Endothelial cell of umbilical vein (primary cell): ENCODE measurements at regions not wholly inside any gene's neighbourhood (a gene's known extent, or its start where the extent isn't known, plus 50 kb on each side); places are given as distances from the start of the nearest gene placed in this dataset.

Source experiments
- BruUV-seq: library from RNA; stranded (reverse); fragments of 400-500 nt; replicated peaks from 2 replicates; lab custom pipeline; 2021; lab: Mats Ljungman, UMichigan
- CTCF ChIA-PET: fragments of 300-600, 350-600 bp; sonication (Branson Sonifier 250); formaldehyde crosslinking; loops from one replicate; lab custom pipeline; 2021; ENCODE audit warnings: antibody characterized with exemption, inconsistent platforms; lab: Charles Lee
- POLR2A ChIA-PET: fragments of 300-600, 350-600 bp; sonication (Branson Sonifier 250); formaldehyde crosslinking; loops from one replicate; lab custom pipeline; 2021; ENCODE audit warnings: antibody characterized with exemption, inconsistent platforms; lab: Charles Lee
- DNase-seq: peaks from one replicate; pipeline ENCODE4 v3.0.0-alpha.2; 2011; ENCODE audit warnings: low read depth, low spot score
- FAIRE-seq: peaks from 2 replicates; lab custom pipeline; 2011; peaks lifted over from hg19 to GRCh38; lab: Jason Lieb, UNC
- H2AFZ ChIP-seq: 2 replicates; pipeline ENCODE4 v1.6.0; 2012; ENCODE audit warnings: low read depth, low read length, control low read depth, inconsistent platforms
- H3K27ac ChIP-seq: 2 replicates; pipeline ENCODE4 v1.5.1; 2011; ENCODE audit warnings: low read depth, mild to moderate bottlenecking, control low read depth, low read length, moderate library complexity; ENCODE audit not compliant: insufficient read depth
- H3K27me3 ChIP-seq, 2 experiments: 2 replicates each; pipeline versions ENCODE4 v1.6.0 to v1.6.1; 2011; ENCODE audit warnings: low read length in 2 of 2, mixed read lengths in 1 of 2; ENCODE audit not compliant: control insufficient read depth in 2 of 2, insufficient read depth in 2 of 2
- H3K36me3 ChIP-seq, 2 experiments: 2 replicates in 1 of 2; 3 replicates in 1 of 2; pipeline ENCODE4 v1.5.1; 2011; ENCODE audit warnings: low read length in 2 of 2, mild to moderate bottlenecking in 1 of 2, moderate library complexity in 1 of 2; ENCODE audit not compliant: control insufficient read depth in 2 of 2, insufficient read depth in 2 of 2; ENCODE audit errors: extremely low read depth in 1 of 2
- H3K4me1 ChIP-seq: 3 replicates; pipeline ENCODE4 v1.5.1; 2011; ENCODE audit warnings: mild to moderate bottlenecking, low read length; ENCODE audit not compliant: control insufficient read depth, insufficient read depth; ENCODE audit errors: extremely low read depth
- H3K4me2 ChIP-seq: 2 replicates; pipeline ENCODE4 v1.6.1; 2011; ENCODE audit warnings: low read length, control low read depth, mixed read lengths; ENCODE audit not compliant: insufficient read depth
- H3K4me3 ChIP-seq, 3 experiments: fragments of 200-600 bp in 1 of 3; sonication (generic), shearing (Covaris generic) in 1 of 3; replicated peaks in 1 of 3; 2 replicates each; pipeline ENCODE4 v1.5.1; 2011 to 2016; ENCODE audit warnings: control low read depth in 3 of 3, low read length in 3 of 3, mild to moderate bottlenecking in 2 of 3, inconsistent platforms in 1 of 3, low read depth in 1 of 3, moderate library complexity in 1 of 3; ENCODE audit not compliant: insufficient read depth in 1 of 3
- H3K79me2 ChIP-seq: 2 replicates; pipeline ENCODE4 v1.6.0; 2012; ENCODE audit warnings: low read length, inconsistent platforms; ENCODE audit not compliant: control insufficient read depth, insufficient read depth
- H3K9ac ChIP-seq: replicated peaks from 2 replicates; pipeline ENCODE3; 2011; ENCODE audit warnings: low read length, control low read depth; ENCODE audit not compliant: insufficient read depth; ENCODE audit errors: extremely low read depth
- H3K9me1 ChIP-seq: replicated peaks from 3 replicates; pipeline ENCODE4 v1.6.0; 2011; ENCODE audit warnings: mild to moderate bottlenecking, low read length; ENCODE audit not compliant: control insufficient read depth, insufficient read depth; ENCODE audit errors: extremely low read depth
- H3K9me3 ChIP-seq: replicated peaks from 2 replicates; pipeline ENCODE4 v1.5.1; 2012; ENCODE audit warnings: low read length, inconsistent platforms; ENCODE audit not compliant: control insufficient read depth, insufficient read depth
- H4K20me1 ChIP-seq: replicated peaks from 2 replicates; pipeline ENCODE3; 2011; ENCODE audit warnings: mild to moderate bottlenecking, low read length; ENCODE audit not compliant: control insufficient read depth, insufficient read depth; ENCODE audit errors: extremely low read depth
- CTCF ChIP-seq, 2 donors: IDR thresholded peaks; 1 replicate in 1 of 2; 2 replicates in 1 of 2; pipeline ENCODE4 v1.5.1; 2011; ENCODE audit warnings: low read length in 2 of 2, mild to moderate bottlenecking in 2 of 2, moderate library complexity in 2 of 2, control low read depth in 1 of 2, inconsistent platforms in 1 of 2, low read depth in 1 of 2; ENCODE audit not compliant: insufficient read depth in 1 of 2; ENCODE audit errors: extremely low read depth in 1 of 2
- EZH2 ChIP-seq: IDR thresholded peaks from 2 replicates; pipeline ENCODE4 v1.6.1; 2012; ENCODE audit warnings: borderline replicate concordance, low read depth, mild to moderate bottlenecking, moderate library complexity, low read length, inconsistent platforms; ENCODE audit not compliant: severe bottlenecking
- FOS ChIP-seq: IDR thresholded peaks from 2 replicates; pipeline ENCODE4 v1.6.1; 2011; ENCODE audit warnings: mild to moderate bottlenecking, low read length, moderate library complexity, borderline replicate concordance; ENCODE audit not compliant: insufficient read depth
- GATA2 ChIP-seq: IDR thresholded peaks from 2 replicates; pipeline ENCODE4 v1.7.0; 2011; ENCODE audit warnings: low read depth, mild to moderate bottlenecking, moderate library complexity, mixed read lengths, low read length; ENCODE audit not compliant: insufficient read length, insufficient read depth
- JUN ChIP-seq: IDR thresholded peaks from 2 replicates; pipeline ENCODE4 v1.6.1; 2011; ENCODE audit warnings: borderline replicate concordance, low read depth; ENCODE audit not compliant: insufficient read length, insufficient read depth
- MAX ChIP-seq: IDR thresholded peaks from 2 replicates; pipeline ENCODE4 v1.6.1; 2011; ENCODE audit not compliant: insufficient read depth, insufficient read length
- MYC ChIP-seq: IDR thresholded peaks from one replicate; pipeline ENCODE4 v1.6.1; 2011; ENCODE audit warnings: mild to moderate bottlenecking, low read depth, low read length
- POLR2A ChIP-seq: IDR thresholded peaks from 2 replicates; pipeline ENCODE4 v1.6.1; 2012; ENCODE audit warnings: low read depth, mild to moderate bottlenecking, control low read depth, low read length
- POLR2AphosphoS5 ChIP-seq: IDR thresholded peaks from 2 replicates; pipeline ENCODE4 v1.6.1; 2012; ENCODE audit warnings: low read depth, mild to moderate bottlenecking, control low read depth, low read length, moderate library complexity; ENCODE audit not compliant: insufficient read depth
- dilution Hi-C: fragments of 300-500 bp; cut with MboI; formaldehyde crosslinking; loops from one replicate; pipeline ENCODE4 v1.15.0; 2019; ENCODE audit warnings: low sequenced_read_pairs; ENCODE audit not compliant: extremely low pct_ligation_motif_present
- intact Hi-C: fragments of 100-400 bp; cut with micrococcal nuclease; formaldehyde crosslinking; loops from one replicate; pipeline ENCODE4 v1.10.0; 2022

GRCh38 chr5:158080112-158080511, 221.2 kb upstream of the CLINT1 start:
- intact Hi-C loops = no loop called here

More at GRCh38 chr5:158080112-158080511, 221.2 kb upstream of the CLINT1 start:
- no peak for FAIRE-seq
- Histone ChIP-seq H4K20me1 (no peaks in the 10 kb centered on the region), H3K9me3 (no peaks in the 10 kb centered on the region), H3K27me3 (no peaks in the 10 kb centered on the region), H3K79me2 (no peaks in the 10 kb centered on the region), H3K36me3 (no peaks in the 10 kb centered on the region), H2AFZ (no peak overlapping the region), H3K9ac (no peak overlapping the region), H3K4me3 (no peak overlapping the region), H3K9me1 (no peaks in the 10 kb centered on the region), H3K4me1 (peaks cover 8% of the 10 kb centered on the region), H3K27ac (no peak overlapping the region), H3K4me2 (no peak overlapping the region)
- dilution Hi-C loops = no loop called here
- TF ChIP-seq GATA2 (no peak), POLR2AphosphoS5 (no peak), POLR2A (no peak), CTCF (IDR thresholded peaks at IDR 0.05; ENCODE audit: extremely low read depth in 1 of 2, insufficient read depth in 1 of 2, low read depth in 1 of 2, low read length in 2 of 2) (no peak), MAX (no peak), EZH2 (no peak), FOS (no peak), MYC (no peak), JUN (no peak)
- ChIA-PET POLR2A (no interaction called here), CTCF (interaction anchor here (1.1 to 2.0 kb wide), 2 partner anchors 10 to 1027 kb away, joined by 4 to 7 read pairs; no protein-coding TSS in a partner anchor)
- DNase-seq = no peak
- no TSS peak for BruUV-seq
